ENCODE measurements at regions not wholly inside any gene's neighbourhood (a gene's known extent, or its start where the extent isn't known, plus 50 kb on each side); places are given as distances from the start of the nearest gene placed in this dataset.

- H3K4me1 ChIP-seq (replicated peaks in 1 of 4; ENCODE audit: control insufficient read depth in 3 of 4, insufficient read depth in 4 of 4, low read length in 3 of 4), result no peaks in the 10 kb centered on the region
Measured at GRCh38 chr21:22393324-22393723, 1395.1 kb downstream of the NCAM2 start.

More at GRCh38 chr21:22393324-22393723, 1395.1 kb downstream of the NCAM2 start:
- Histone ChIP-seq H3K9me3 (ENCODE audit: insufficient read depth in 2 of 2, low read depth in 1 of 2, low read length in 1 of 2) (no peaks in the 10 kb centered on the region), H4K5ac (ENCODE audit: insufficient read length, low read depth, low read length) (no peak overlapping the region), H4K91ac (replicated peaks; ENCODE audit: insufficient read length, low read length) (no peak overlapping the region), H2BK120ac (replicated peaks; ENCODE audit: low read depth, low read length) (no peak overlapping the region), H3K23me2 (ENCODE audit: low read depth, low read length) (no peaks in the 10 kb centered on the region), H3K9ac (replicated peaks in 1 of 4; ENCODE audit: extremely low read depth in 1 of 4, low read depth in 3 of 4, low read length in 3 of 4) (no peak overlapping the region), H3K79me1 (ENCODE audit: low read depth, low read length) (no peaks in the 10 kb centered on the region), H4K8ac (ENCODE audit: extremely low read depth, insufficient read depth, low read length) (no peak overlapping the region), H3K4me2 (ENCODE audit: insufficient read depth in 1 of 2, low read depth in 2 of 2, low read length in 2 of 2) (no peak overlapping the region), H3K27ac (ENCODE audit: low read depth, low read length) (no peak overlapping the region), H3K18ac (ENCODE audit: extremely low read depth, low read length) (no peak overlapping the region), H2AFZ (ENCODE audit: low read length) (no peak overlapping the region), H2BK15ac (ENCODE audit: low read length) (no peak overlapping the region), H2AK5ac (ENCODE audit: low read depth, low read length) (no peak overlapping the region), H3K4ac (replicated peaks; ENCODE audit: insufficient read length, low read depth, low read length) (no peak overlapping the region), H3K79me2 (ENCODE audit: control insufficient read depth in 1 of 2, insufficient read depth in 2 of 2, low read length in 2 of 2) (no peaks in the 10 kb centered on the region), H3K27me3 (replicated peaks in 1 of 4; ENCODE audit: control insufficient read depth in 3 of 4, extremely low read depth in 1 of 4, insufficient read depth in 3 of 4, low read length in 3 of 4) (no peaks in the 10 kb centered on the region), H4K20me1 (replicated peaks in 1 of 2; ENCODE audit: control insufficient read depth in 1 of 2, insufficient read depth in 2 of 2, low read length in 2 of 2) (no peaks in the 10 kb centered on the region), H3K56ac (replicated peaks; ENCODE audit: insufficient read length, low read depth, low read length) (no peak overlapping the region), H3K14ac (ENCODE audit: insufficient read length) (no peak overlapping the region), H2BK5ac (ENCODE audit: low read depth, low read length) (no peak overlapping the region), H3K23ac (ENCODE audit: insufficient read length) (no peak overlapping the region), H3K36me3 (ENCODE audit: control insufficient read depth in 2 of 4, insufficient read depth in 4 of 4, low read length in 3 of 4) (no peaks in the 10 kb centered on the region), H2BK12ac (ENCODE audit: low read depth, low read length) (no peak overlapping the region), H3K4me3 (ENCODE audit: extremely low read depth in 1 of 4, insufficient read depth in 2 of 4, low read depth in 3 of 4, low read length in 4 of 4) (no peak overlapping the region), H2BK20ac (ENCODE audit: low read length) (no peak overlapping the region)
- ChIA-PET CTCF (ENCODE audit: partially characterized antibody) (no interaction called here), POLR2A (ENCODE audit: partially characterized antibody) (no interaction called here)
- TF ChIP-seq SP4 (IDR thresholded peaks at IDR 0.05; ENCODE audit: low read length) (no peak), ASH2L (IDR thresholded peaks at IDR 0.05; ENCODE audit: low read length) (no peak), E2F6 (IDR thresholded peaks at IDR 0.05) (no peak), TCF12 (IDR thresholded peaks at IDR 0.05; ENCODE audit: low read depth, low read length) (no peak), TEAD4 (IDR thresholded peaks at IDR 0.05; ENCODE audit: low read depth, low read length) (no peak), FOSL1 (IDR thresholded peaks at IDR 0.05; ENCODE audit: insufficient read depth, low read depth, low read length) (no peak)
- FAIRE-seq, result no peak
- DNase-seq (ENCODE audit: low read depth in 1 of 2, low spot score in 2 of 2), result no peak

Measured in H1 (cell line).